HCT116 (cell line): ENCODE measurements at regions not wholly inside any gene's neighbourhood (a gene's known extent, or its start where the extent isn't known, plus 50 kb on each side); places are given as distances from the start of the nearest gene placed in this dataset.

Experiments used
- CTCF ChIP-seq, 3 experiments: fragments of 200-600 bp in 1 of 3; sonication (generic) in 1 of 3; IDR thresholded peaks in 2 of 3; conservative IDR thresholded peaks in 1 of 3; 2 replicates each; pipeline ENCODE4 v1.5.1; 2012 to 2017; ENCODE audit warnings: low read depth in 2 of 3, low read length in 2 of 3, antibody characterized with exemption in 1 of 3, borderline replicate concordance in 1 of 3, control low read depth in 1 of 3, mild to moderate bottlenecking in 1 of 3, mixed read lengths in 1 of 3, mixed run types in 1 of 3, moderate library complexity in 1 of 3; ENCODE audit not compliant: insufficient read depth in 1 of 3
- EGR1 ChIP-seq: IDR thresholded peaks from 2 replicates; pipeline ENCODE4 v1.6.1; 2012; ENCODE audit warnings: low read depth
- EZH2 ChIP-seq: fragments of 200-600 bp; sonication (generic); IDR thresholded peaks from 2 replicates; pipeline ENCODE4 v1.6.1; 2017; ENCODE audit warnings: antibody characterized with exemption, mixed run types
- EZH2phosphoT487 ChIP-seq: fragments of 200-600 bp; IDR thresholded peaks from 2 replicates; pipeline ENCODE4 v1.6.1; 2018; ENCODE audit warnings: antibody characterized with exemption, borderline replicate concordance
- JUND ChIP-seq: IDR thresholded peaks from 2 replicates; pipeline ENCODE4 v1.6.1; 2012
- MAX ChIP-seq: IDR thresholded peaks from 2 replicates; pipeline ENCODE4 v1.6.1; 2012
- POLR2A ChIP-seq: IDR thresholded peaks from 2 replicates; pipeline ENCODE4 v1.7.0; 2011; ENCODE audit warnings: borderline replicate concordance; ENCODE audit not compliant: insufficient read depth, insufficient read length; ENCODE audit errors: extremely low read depth
- POLR2AphosphoS5 ChIP-seq: IDR thresholded peaks from 2 replicates; pipeline ENCODE4 v1.6.1; 2011; ENCODE audit warnings: mild to moderate bottlenecking, low read depth, low read length, moderate library complexity
- SIN3A ChIP-seq: IDR thresholded peaks from 2 replicates; pipeline ENCODE4 v1.6.1; 2012; ENCODE audit warnings: low read depth
- SP1 ChIP-seq: IDR thresholded peaks from 2 replicates; pipeline ENCODE4 v1.6.1; 2012; ENCODE audit warnings: low read depth
- YY1 ChIP-seq: IDR thresholded peaks from 2 replicates; pipeline ENCODE4 v1.6.1; 2011; ENCODE audit warnings: low read length, low read depth, moderate library complexity, mild to moderate bottlenecking; ENCODE audit not compliant: insufficient replicate concordance; ENCODE audit errors: extremely low read depth
- ZNF274 ChIP-seq: fragments of 200-500 bp; sonication (Bioruptor generic); IDR thresholded peaks from 2 replicates; pipeline ENCODE4 v1.6.1; 2014; ENCODE audit warnings: mild to moderate bottlenecking, low read depth, low read length, inconsistent platforms

GRCh38 chr7:65265933-65266519 is 107.6 kb upstream of the ZNF92 start:
- no peak for TF ChIP-seq SIN3A
- TF ChIP-seq EZH2phosphoT487 = no peak
- no peak for TF ChIP-seq POLR2A
- no peak for TF ChIP-seq YY1
- TF ChIP-seq CTCF (IDR thresholded peaks at IDR 0.05 in 2 of 3, conservative IDR thresholded peaks at IDR 0.05 in 1 of 3; ENCODE audit: borderline replicate concordance in 1 of 3, insufficient read depth in 1 of 3, low read depth in 2 of 3, low read length in 2 of 3) = no peak
- TF ChIP-seq SP1 = no peak
- no peak for TF ChIP-seq EZH2
- no peak for TF ChIP-seq POLR2AphosphoS5
- TF ChIP-seq ZNF274 = no peak
- TF ChIP-seq MAX = no peak
- TF ChIP-seq EGR1 = no peak
- TF ChIP-seq JUND = no peak
